ENCODE measurements at regions not wholly inside any gene's neighbourhood (a gene's known extent, or its start where the extent isn't known, plus 50 kb on each side); places are given as distances from the start of the nearest gene placed in this dataset.

DNA sequence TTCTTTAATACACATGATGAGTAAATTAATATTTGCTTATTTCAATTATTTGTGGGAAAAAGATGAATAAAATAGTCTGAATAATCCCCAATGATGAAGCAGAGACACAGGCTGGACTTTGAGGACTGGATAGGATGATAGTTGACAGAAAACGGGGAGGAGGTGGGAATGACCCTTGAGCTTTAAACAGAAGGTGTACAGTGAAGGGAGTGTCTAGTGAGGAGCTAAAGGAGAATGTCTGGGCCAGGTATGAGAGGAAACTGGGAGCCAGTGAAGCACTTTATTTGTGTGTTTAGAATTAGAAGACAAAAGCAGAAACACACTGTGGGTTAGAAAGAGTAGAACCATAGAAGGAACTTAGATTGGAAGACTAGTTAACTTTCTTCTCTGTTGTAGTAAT lies 230.4 kb upstream of the CA10 start:
- no peak for DNase-seq (ENCODE audit: low read depth)

DNA sequence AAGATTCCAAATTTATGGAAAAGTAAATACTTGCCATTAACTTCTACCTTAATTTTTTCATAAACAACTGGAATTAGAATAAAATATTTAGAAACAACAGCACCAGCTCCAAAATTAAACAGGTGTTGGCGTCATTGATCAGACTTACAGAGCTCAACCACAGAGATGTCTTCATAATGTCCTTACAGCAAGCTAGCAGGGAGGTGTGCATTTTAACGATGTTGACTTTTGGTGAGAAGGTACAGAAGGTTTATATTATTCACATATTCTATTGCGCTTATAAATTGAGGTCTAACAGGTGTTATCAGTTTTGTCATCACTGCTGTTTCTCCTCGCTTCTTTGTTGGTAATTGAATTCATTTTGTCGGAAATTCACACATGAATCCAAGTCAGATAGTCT lies 226.2 kb upstream of the CA10 start:
- no peak for DNase-seq (ENCODE audit: low read depth)

DNA sequence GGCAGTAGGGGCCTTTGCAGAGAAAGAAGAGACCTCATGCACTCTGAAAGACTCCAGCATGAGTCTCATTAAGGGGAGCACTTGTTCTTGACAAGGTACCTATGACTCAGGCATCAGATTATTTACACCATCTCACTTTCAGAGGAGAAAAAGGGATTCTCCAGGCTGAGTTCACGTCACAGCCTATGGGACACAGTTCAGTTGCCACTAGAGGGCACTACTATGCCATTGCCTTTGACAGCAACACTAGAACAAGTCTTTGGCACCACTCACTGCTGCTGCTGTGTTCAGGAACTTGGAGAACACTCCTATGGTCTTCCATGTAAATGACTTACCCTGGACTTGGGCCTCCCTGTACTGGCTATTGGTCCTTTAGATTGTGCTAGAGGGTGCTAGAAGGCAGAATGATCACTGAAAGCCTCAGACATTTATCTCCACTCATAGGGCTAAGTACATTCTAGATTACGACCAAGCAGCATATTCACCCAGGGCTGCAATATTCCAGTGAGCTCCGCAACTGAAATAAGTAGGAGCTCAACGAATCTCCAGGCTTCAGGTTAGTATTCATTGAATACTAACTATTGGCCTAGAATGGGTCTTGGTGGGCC lies 225.1 kb upstream of the CA10 start:
- peak; percentile 0 for DNase-seq (ENCODE audit: low read depth)

DNA sequence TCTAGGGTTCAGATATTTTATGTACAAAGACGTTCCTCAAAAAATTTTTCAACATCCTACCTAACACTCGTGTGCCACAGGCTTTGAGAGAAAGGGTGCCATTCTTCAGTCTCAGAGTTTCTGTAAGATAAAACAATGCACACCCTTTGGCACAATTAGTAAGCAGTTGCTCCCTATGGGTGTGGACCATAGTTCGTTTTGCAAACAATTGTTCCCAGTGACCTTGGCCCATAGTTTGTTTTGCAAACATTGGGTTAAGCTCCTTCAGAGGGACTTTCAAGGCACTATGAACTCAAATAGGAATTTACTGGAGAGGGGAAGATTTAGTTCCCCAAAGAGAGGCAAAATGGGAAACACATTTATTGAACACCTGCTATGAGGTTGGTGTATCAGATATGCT lies 220.3 kb upstream of the CA10 start:
- DNase-seq (ENCODE audit: low read depth): no peak

DNA sequence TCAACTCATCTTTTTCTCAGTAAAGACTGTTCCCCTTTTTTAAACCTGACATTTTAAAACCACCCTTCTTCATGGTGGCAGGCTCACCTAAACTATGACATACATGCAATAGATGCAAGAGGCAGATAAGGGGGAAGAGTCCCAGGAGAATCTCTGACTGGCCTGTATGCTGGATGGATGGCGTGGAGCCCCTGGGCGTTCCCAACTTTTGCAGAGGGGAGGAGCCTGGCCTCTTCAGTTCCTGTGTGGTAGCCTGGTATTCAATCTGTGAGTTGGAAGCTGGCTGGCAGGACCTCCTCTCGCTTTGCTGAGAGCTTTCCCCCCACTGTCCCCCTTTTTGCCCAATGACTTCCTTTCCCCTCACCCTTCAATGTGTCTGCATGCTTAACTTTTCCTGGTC lies 217.6 kb upstream of the CA10 start:
- no peak for DNase-seq (ENCODE audit: low read depth)

DNA sequence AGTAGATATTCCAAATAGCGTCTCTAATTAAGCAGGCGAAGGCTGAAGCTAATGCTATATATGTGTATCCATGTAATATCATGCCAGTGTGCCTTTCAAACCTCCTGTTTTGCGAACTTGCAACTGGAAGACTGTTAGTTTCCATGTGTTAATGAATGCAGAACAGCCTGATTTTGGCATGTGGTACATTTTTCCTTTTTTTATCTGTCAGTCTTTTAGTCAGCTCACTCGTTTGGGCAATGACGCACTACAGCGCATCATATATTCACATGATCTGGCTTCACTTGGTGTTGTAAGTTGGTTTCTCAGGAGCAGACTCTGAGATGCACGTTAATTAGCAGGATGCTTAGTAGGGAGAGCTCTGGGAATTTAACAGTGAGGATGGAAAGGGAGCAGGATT lies 210.4 kb upstream of the CA10 start:
- DNase-seq (ENCODE audit: low read depth): no peak

DNA sequence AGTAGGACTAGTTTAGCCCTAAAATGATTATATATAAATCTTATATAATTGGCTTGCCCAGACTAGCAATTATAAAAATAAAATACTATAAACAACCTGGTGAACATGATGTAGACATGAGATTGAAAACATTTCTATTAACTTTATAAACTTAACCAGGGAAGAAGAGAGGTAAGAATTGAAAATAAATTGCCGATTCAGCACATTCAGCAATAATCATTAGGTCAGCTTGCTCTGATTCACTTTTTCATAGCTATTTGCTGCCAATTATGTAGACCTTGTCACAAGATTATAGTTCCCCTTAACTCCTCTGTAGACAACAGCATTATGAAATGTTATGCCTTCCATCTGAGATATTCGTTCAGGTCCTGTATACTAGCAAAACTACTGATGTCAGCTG lies 199.3 kb upstream of the CA10 start:
- no peak for DNase-seq (ENCODE audit: low read depth)

DNA sequence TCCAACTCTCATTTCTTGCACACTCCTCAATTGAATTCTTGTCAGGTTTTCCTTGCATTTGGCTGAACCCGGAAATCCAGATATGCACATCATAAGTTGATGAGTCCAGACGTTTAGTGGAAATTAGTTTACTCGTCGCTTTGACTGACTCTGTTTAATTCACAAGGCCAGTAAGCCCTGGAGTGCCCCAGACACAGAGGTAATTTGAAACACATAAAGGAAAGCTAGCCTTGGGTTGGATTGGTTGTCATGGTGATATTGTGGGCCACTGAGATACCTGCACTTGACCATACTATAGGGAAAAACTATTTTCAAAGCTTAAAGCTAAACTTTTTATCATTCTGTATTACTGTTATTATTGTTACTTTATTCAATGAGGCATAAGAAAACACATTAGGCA lies 178.3 kb upstream of the CA10 start:
- no peak for DNase-seq (ENCODE audit: low read depth)

DNA sequence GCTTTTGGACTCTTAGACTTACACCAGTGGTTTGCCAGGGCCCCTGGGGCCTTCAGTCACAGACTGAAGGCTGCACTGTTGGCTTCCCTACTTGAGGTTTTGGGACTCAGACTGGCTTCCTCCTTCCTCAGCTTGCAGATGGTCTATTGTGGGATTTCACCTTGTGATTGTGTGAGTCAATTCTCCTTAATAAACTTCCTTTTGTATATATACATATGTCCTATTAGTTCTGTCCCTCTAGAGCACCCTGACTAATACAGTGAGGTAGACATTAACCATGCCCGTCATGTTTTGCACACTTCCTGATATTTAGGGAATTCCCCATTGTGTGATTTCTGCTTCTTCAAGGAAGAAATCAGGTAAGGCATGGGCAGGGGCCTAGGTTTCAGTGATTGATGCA lies 147.8 kb upstream of the CA10 start:
- DNase-seq (ENCODE audit: low read depth): no peak

DNA sequence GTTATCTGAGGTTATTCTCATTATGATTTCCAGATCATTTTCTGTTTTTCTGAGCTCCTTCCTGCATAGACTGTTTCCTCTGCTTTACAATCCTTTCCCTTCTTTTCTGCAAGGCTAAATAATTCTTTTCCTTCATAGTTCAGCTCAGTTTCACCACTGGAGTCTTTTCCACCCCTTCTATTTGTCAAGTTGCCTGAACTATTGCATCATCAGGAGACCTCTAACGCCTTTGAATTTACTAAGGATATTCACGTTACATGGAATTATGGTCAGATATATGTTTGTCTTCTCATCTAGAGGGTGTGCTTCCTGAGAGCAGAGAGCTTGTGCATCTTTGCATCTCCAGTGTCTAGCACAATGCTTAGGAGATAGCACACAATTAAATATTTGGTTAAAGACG lies 140.4 kb upstream of the CA10 start:
- DNase-seq (ENCODE audit: low read depth): no peak

DNA sequence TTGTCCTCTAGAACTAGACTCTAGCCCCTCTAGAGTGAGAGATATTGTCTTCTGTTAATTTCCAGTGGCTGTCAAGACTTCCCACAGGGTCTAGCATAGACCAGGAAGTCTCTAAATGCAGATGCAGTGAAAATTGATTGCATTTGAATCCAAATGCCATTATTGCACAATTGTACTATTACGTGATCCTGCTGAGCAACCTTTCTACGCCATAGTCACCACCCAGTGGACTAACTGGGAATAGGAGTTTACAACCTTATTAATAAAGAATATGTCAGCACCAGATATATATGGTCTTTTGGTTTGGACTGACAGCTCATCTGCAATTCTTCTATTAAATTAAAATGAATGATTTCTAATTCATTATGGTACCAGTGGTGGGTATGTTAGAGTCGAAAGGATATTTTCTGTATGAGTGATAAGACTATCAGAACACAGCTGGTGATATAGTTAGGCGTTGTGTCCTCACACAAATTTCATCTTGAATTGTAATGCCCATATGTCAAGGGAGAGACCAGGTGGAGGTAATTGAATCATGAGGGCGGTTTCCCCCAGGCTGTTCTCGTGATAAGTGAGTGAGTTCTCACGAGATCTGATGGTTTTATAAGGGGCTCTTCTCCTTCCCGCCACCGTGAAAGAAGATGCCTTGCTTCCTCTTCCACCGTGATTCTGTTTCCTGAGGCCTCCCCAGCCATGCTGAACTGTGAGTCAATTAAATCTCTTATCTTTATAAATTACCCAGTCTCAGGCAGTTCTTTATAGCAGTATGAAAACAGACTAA lies 138.9 kb upstream of the CA10 start:
- no peak for DNase-seq (ENCODE audit: low read depth)

DNA sequence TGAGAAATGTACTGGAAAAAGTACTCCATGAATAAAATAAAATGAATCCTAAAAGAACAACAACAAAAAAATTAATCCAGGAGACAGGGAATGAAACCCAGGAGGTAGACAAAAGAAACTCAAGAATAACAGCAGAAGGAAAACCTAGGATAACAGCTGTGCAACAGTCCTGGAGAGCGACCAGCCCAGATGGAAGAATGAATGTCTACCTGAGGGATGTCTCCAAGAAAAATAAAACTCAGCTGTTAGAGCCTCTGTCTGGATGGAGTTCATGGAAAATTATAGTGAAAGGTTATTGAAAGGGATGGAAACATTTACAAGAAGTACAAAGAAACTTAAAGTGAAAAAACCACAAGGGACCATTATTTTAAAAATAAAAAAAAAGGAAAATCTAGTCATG lies 135.8 kb upstream of the CA10 start:
- no peak for DNase-seq (ENCODE audit: low read depth)

DNA sequence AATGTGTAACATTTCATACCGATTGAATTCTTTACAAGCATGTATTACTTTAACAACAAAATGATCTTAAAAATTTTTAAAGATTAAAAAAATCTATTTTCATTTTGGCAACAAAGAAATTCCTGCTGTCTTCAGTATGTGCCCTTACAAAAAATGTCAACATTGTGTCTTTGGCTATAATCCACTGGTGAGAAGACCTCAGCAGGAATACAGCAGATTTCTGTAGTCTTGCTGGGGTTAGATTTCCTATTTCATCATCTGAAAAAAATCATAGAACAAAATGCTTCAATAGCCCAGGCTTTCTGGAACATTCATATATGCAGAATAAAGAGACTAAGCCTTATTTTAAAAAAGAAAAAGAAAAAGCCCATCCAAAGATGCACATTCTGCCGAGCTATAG lies 129.1 kb upstream of the CA10 start:
- no peak for DNase-seq (ENCODE audit: low read depth)

DNA sequence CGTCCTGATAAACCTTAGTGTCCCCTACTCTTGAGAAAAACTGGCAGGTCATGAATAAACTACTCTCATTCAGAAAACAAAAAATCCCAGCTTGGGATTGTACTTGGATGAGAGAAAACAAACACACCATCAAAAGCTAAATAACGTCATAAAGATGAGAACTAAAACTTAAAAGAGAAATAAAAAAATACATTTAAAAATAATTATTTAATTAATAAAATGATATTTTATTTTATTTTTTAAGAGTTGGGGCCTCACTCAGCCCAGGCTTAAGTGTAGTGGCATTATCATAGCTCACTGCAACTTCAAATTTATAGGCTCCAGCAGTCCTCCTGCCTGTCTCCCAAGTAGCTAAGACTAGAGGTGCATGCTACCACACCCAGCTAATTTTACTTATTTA lies 125.4 kb upstream of the CA10 start:
- DNase-seq (ENCODE audit: low read depth): no peak

DNA sequence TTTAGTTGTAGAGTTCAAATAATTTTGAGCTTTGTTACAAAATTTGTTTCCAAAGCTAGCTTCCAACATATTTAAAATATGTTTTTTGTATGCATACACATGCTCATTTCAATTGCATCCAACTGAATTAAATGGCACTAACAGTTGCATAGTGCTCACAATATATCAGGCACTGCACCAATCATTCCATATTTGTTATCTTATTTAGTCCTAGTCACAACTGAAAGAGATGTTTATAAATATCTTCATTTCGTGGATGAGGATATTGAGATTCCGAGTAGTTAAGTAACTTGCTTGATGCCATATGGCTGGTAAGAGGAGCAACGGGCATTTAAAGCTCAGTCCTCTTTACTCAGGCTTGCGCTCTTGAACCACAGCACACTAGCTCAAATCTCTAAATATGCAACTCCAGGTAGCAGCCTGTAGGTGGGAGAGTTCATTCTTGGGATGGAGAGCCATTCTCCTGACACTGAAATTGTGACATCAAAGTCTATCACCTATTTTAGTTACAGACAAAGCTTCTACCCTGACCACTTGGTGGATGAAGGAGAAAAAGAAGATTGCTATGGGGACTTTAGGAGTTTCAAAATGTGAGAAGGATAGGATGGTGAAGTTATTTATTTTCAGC lies 118.0 kb upstream of the CA10 start:
- DNase-seq (ENCODE audit: low read depth): no peak

DNA sequence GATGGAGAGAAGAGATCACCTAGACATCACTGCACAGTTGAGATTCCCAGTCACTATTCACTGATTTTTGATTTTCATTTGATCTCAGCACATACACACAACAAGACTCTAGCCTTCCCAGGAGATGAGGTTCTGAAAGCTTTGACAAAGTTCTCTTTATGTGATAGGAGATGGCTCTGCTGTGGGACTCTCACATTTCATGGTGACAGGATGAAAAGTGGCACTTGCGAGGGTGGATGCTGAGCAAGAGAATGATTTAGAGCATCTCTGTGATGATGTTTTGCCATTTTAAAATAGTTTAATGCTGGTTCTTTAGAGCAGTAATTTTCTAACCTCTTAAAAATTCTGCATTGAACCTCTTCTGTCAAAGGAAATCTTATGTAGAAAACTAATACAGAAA lies 113.3 kb upstream of the CA10 start:
- DNase-seq (ENCODE audit: low read depth): no peak

DNA sequence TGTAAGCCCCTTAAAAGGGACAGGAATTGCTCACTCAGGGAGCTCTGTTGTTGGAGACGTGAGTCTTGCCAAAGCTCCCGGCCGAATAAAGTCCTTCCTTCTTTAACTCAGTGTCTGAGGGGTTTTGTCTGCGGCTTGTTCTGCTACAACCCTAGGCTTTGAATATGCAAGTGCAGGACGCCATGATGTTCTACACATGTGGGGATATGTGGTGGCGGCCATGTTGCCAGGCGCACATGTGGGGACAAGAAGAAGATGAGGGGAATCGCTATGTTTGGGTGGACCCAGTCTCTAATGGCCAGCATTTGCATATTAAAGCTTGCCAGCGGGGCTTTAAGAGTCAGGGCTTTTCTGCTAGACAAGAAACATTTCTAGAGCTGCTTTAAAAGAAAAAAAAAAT lies 96.8 kb upstream of the CA10 start:
- DNase-seq (ENCODE audit: low read depth): no peak

DNA sequence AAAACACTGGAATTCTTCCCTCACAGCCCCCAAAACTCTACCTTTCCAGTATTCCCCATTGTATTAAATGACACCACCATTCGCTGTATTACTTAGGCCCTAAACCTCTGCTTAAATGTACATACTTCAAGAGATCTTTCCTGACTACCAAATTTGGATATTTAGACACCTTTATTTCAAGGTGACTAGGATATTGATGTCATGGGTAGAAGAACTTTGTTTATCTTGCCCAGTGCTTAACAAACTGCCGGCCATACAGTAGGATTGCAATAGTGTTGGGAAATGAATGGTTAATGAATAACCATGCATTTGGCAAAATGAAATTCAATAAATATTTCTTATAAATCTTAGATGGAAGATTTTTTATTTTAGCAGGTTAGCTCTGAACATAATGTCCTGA lies 86.2 kb upstream of the CA10 start:
- DNase-seq (ENCODE audit: low read depth): no peak

DNA sequence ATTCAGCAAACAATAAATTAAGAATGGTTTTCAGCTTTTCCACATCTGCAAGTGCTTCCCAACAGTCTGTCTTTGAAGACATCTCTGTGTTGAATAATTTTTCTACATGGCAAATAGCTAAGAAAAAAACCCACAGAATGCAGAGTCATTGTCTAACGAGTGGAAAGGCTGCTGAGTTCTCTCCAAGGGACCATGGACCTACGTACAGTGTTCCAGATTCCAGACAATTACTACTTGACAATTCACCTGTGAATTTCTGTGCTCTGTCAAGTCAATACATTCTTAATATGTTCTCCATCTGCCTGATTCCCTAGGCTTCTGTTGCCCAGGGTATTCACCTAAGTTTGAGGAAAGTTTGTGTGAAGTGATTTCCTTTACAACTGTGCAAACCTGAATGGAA lies 83.8 kb upstream of the CA10 start:
- no peak for DNase-seq (ENCODE audit: low read depth)

DNA sequence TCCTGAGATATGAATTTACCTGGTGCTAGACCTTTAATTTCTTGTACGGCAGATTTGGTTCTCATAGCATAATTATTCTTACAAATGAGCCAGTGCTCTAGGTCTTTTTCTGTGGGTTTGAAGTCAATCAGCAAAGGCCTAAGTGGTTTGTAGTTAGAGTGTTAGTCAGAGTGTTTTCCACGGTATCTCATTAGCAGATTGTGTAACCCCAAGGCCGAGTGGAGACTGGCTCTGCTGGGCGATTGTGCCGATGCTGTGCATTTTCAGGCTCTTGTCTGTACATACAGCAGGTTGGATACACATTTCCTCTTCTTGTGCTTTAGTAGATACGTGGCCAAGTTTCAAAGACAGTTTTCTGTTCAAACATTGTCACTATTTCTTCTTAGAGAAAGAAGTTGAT lies 78.6 kb upstream of the CA10 start:
- DNase-seq (ENCODE audit: low read depth): no peak

DNA sequence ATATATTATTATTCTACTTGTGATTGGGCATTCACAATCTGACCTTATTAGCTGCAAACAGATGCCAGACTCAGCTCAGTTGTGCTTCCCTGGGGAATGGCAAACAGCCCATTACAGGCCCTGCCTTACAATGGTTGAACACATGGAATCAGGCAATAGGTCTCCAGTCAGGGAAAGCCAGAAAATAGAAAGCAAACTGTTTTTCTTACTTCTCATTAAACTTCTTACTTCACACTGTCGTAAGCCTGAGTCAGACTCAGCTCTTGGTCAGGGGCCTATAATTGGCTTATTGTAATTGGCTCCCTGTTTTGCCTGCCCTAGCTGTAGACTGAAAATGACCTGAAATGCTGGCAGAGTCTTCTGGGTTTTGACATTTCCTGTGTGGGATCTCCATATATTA lies 77.0 kb upstream of the CA10 start:
- no peak for DNase-seq (ENCODE audit: low read depth)

DNA sequence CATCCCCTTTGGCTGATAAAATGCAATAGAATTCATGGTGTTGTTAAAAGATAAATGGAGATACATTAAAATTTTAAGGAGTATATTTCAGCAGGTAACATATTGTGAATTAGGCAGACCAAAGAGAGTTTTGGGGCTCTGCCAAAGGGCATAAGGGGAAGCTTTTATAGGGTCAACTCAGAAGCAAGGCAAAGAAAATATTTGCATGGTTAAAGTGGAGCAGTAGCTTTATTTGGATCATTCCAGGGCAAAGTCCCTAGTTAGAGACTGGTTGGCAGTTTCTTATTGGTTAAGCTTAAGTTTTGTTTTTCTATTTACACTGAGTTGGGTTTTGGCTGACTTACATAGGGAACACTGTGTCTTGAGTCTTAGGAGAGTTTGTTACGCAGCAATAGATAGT lies 75.1 kb upstream of the CA10 start:
- DNase-seq (ENCODE audit: low read depth): no peak

DNA sequence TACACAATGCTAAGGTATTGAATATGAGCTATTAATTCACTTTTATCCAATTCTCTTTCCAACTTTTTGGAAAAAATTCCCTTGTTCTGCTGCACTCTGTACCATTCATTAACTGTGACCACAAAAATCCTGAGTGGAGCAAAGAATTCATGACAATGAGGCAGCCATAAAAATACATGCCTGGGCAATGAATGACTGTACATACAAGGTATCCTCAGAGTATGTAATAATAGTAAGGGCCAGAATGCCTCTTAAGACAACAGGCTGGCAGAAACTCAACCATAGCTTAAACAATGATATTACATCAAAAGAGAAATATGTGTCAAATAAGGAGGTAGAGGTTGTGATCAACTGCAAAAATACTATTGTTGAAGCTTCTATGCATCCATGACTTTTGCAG lies 74.7 kb upstream of the CA10 start:
- no peak for DNase-seq (ENCODE audit: low read depth)

DNA sequence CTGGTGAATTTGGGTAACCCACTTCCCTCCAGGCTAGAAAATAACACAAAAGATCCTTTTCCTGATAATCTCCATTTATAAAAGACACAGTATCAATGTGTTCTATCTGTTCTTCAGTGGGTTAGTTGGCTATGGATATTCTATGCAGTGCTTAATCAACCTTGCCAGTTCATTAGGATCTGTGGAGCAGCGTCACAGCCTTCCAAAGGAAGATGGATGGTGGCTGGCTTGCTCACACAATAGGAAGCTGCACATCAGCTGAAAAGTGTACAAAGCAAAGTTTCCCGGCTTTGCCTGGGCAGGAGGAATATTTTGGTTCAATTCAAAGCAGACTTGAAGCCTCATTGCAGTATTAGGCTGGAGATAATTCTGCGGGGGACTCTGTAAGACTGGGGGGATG lies 70.3 kb upstream of the CA10 start:
- DNase-seq (ENCODE audit: low read depth): no peak

Data from HS-5 (cell line).